Stimulated activated effector memory CD8-positive, alpha-beta T cell treated with anti-CD3 and anti-CD28 coated beads, Interleukin-12 subunit alpha, Interleukin-12 subunit beta, amount 100 ng/mL, for 72 hours (primary cell): ENCODE measurements at regions not wholly inside any gene's neighbourhood (a gene's known extent, or its start where the extent isn't known, plus 50 kb on each side); places are given as distances from the start of the nearest gene placed in this dataset.
"Not testable (repeated sequence)": the region's sequence is repeated elsewhere in the genome, so short reads cannot be mapped to it uniquely, and the experiment has no call there.

Experiments used
- ATAC-seq: fragments of 150-1000 bp; cut with Tn5 transposase; 2 replicates; pipeline ENCODE4 v1.10.0; 2021
- DNase-seq, 2 donors: peaks; one replicate each; pipeline ENCODE4 v3.0.0; 2021 to 2022; ENCODE audit warnings: low spot score in 2 of 2
- H3K27ac Mint-ChIP-seq: one replicate; pipeline ENCODE4 v1.8.0; 2022; ENCODE audit warnings: mild to moderate bottlenecking, mixed read lengths
- H3K36me3 Mint-ChIP-seq: one replicate; pipeline ENCODE4 v1.8.0; 2022; ENCODE audit warnings: mild to moderate bottlenecking, mixed read lengths
- H3K4me1 Mint-ChIP-seq: one replicate; pipeline ENCODE4 v1.8.0; 2022; ENCODE audit warnings: mixed read lengths
- H3K4me3 Mint-ChIP-seq: one replicate; pipeline ENCODE4 v1.8.0; 2022; ENCODE audit warnings: mild to moderate bottlenecking, mixed read lengths
- H3K9me3 Mint-ChIP-seq: one replicate; pipeline ENCODE4 v1.8.0; 2022; ENCODE audit warnings: mixed read lengths

DNA sequence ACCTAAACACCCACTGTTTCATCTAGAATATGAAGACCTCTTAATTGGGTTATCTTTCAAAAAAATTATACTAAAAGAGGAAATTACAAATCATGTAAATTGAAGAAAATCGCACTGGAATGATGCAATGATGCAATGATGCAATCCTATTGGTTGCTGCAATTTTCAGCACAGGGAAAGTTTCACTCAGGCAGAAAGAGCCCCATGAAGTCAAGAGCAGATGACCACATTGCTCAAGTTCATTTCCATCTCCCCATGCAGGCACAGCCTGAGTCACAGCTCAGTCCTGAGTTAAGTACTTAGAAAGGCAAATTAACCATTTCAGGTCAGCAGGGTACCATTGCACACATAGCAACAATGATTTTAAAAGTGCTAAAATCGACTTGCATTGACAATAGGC, 180.3 kb upstream of the MYO3A start:
- no peaks in the 10 kb centered on the region for H3K9me3 Mint-ChIP-seq
- ATAC-seq (no peak), DNase-seq (no peak)
- H3K36me3 Mint-ChIP-seq, result no peaks in the 10 kb centered on the region
- no peaks in the 10 kb centered on the region for H3K4me1 Mint-ChIP-seq
- H3K4me3 Mint-ChIP-seq, result no peak overlapping the region
- H3K27ac Mint-ChIP-seq, result no peak overlapping the region

DNA sequence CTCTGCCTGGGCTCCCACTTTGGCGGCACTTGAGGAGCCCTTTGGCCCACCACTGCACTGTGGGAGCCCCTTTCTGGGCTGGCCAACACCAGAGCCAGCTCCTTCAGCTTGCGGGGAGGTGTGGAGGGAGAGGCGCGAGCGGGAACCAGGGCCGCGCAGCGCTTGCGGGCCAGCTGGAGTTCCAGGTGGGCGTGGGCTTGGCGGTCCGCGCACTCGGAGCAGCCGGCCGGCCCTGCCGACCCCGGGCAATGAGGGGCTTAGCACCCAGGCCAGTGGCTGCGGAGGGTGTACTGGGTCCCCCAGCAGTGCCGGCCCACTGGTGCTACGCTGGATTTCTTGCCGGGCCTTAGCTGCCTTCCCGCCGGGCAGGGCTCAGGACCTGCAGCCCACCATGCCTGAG, 178.2 kb upstream of the MYO3A start:
- H3K9me3 Mint-ChIP-seq, H3K4me1 Mint-ChIP-seq, DNase-seq: not testable (repeated sequence)

DNA sequence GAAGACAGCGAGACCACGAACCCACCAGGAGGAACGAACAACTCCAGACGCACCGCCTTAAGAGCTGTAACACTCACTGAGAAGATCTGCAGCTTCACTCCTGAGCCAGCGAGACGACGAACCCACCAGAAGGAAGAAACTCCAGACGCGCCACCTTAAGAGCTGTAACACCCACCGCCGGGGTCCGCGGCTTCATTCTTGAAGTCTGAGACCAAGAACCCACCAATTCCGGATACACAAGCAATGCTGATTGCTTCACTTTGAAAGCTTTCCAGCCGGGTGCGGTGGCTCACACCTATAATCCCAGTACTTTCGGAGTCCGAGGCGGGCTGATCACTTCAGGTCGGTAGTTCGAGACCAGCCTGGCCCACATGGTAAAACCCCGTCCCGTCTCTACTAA, 177.2 kb upstream of the MYO3A start:
- no peak for DNase-seq
- H3K36me3 Mint-ChIP-seq, result no peaks in the 10 kb centered on the region
- H3K9me3 Mint-ChIP-seq, result no peaks in the 10 kb centered on the region
- no peaks in the 10 kb centered on the region for H3K4me1 Mint-ChIP-seq
- ATAC-seq, result no peak
- no peak overlapping the region for H3K4me3 Mint-ChIP-seq
- H3K27ac Mint-ChIP-seq, result no peak overlapping the region

More for the DNA sequence above, 178.2 kb upstream of the MYO3A start:
- not testable (repeated sequence) for ATAC-seq, H3K36me3 Mint-ChIP-seq, H3K4me3 Mint-ChIP-seq, H3K27ac Mint-ChIP-seq

DNA sequence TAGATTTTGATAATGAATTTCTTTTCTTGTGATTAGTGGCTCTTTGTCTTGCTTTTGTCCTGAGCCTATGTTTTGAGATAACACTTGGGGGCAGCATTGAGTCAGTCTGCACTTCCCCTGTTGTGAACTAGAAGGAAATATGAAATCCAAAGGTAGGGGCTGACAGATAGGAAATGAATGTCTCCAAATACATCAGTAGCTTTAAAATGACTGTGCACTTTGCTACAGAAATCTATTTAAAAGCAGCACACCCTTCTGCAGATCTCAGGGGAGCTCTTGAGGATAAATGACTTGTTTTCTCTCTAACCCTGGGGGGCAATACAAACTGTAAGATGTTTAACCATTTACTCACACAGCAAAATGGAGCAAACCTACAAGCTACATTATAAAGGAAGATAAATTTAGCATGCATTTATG, 176.0 kb upstream of the MYO3A start:
- ATAC-seq (no peak), DNase-seq (no peak)
- Mint-ChIP-seq H3K36me3 (no peaks in the 10 kb centered on the region), H3K4me3 (no peak overlapping the region), H3K4me1 (no peaks in the 10 kb centered on the region), H3K27ac (no peak overlapping the region), H3K9me3 (no peaks in the 10 kb centered on the region)

DNA sequence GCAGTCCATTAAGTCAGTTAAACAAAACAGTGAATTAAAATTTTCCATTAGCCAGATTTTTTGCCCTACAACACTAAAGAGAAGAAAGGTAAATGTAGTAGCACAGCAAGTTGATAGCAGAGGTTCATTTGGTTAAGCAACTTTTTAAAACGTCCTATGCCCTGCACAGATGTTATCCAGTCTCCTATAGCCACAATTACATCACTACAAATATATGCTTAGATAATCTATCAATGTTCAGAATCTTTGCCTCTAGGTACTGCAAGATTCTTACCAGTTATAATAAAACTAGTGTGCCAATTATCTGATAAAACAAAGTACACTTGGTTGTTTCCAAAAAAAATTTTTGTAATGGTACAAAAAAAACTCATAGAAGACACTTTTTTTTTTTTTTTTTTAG, 175.5 kb upstream of the MYO3A start:
- no peak for DNase-seq
- H3K36me3 Mint-ChIP-seq, result no peaks in the 10 kb centered on the region
- H3K9me3 Mint-ChIP-seq, result no peaks in the 10 kb centered on the region
- H3K4me1 Mint-ChIP-seq, result no peaks in the 10 kb centered on the region
- no peak overlapping the region for H3K27ac Mint-ChIP-seq
- ATAC-seq, result no peak
- H3K4me3 Mint-ChIP-seq, result no peak overlapping the region

DNA sequence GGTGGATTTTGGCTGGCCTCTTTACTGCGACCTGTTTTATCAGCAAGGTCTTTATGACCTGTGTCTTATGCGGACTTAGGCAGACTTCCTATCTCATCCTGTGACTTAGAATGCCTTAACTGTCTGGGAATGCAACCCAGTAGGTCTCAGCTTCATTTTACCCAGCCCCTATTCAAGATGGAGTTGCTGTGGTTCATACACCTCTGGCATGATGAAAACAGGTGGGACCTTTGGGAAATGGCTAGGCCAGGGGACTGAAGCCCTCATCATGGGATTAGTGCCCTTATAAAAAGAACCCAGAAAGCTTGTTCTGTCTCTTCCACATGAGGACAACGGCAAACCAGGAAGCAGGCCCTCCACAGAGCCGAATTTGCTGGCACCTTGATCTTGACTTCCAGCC, 172.1 kb upstream of the MYO3A start:
- H3K9me3 Mint-ChIP-seq, result no peaks in the 10 kb centered on the region

DNA sequence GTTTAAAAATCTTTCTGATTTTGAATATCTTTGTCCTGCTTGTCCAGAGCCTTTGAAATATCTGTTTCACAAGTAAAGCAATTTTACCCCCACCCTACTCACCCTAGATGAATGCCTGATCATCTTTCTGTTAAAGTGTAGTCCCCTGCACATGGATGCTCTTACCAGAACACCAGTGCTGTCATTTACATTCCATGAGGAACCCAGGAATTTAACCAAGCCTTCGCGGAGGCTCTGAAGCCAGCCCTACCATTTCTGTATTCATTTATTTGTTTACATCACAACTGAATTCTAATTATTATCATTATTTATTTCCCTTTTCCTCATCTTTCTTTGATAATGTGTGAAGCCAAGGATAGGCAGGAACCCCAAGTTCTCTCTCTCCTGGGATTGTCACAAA, 167.8 kb upstream of the MYO3A start:
- ATAC-seq (no peak), DNase-seq (no peak)
- Mint-ChIP-seq H3K4me3 (no peak overlapping the region), H3K36me3 (no peaks in the 10 kb centered on the region), H3K4me1 (no peaks in the 10 kb centered on the region), H3K27ac (no peak overlapping the region), H3K9me3 (no peaks in the 10 kb centered on the region)

More for the DNA sequence above, 172.1 kb upstream of the MYO3A start:
- H3K27ac Mint-ChIP-seq, result no peak overlapping the region
- ATAC-seq (no peak), DNase-seq (no peak)
- H3K36me3 Mint-ChIP-seq, result no peaks in the 10 kb centered on the region
- H3K4me1 Mint-ChIP-seq, result no peaks in the 10 kb centered on the region
- no peak overlapping the region for H3K4me3 Mint-ChIP-seq

DNA sequence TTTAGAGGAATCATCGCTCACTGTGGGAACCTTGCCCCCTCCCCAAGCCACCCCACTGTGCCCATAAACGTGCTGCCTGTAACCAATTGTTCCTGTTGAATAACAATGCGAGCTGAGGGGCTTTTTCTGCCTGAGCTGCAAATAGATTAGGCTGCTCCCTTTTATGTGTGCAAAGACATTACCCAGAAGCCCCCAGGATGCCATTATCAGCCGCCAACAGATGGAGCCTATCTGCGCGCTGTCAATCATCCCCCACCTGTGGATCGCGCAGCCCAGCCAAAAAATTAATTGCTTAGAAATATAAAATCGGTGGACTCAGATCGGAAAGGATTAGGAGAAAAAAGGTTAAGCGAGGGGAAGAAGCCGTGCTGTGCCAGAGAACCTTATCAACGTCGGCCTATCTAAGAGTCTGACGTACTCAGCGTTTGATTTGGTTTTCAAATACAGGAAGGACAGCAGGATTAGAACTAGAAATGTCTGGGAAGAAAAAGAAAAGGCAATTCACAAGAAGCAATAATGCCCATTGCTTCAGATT, 167.3 kb upstream of the MYO3A start:
- no peak for DNase-seq
- no peaks in the 10 kb centered on the region for H3K4me1 Mint-ChIP-seq
- no peak overlapping the region for H3K4me3 Mint-ChIP-seq
- H3K9me3 Mint-ChIP-seq, result no peaks in the 10 kb centered on the region
- H3K27ac Mint-ChIP-seq, result no peak overlapping the region
- no peaks in the 10 kb centered on the region for H3K36me3 Mint-ChIP-seq
- no peak for ATAC-seq

DNA sequence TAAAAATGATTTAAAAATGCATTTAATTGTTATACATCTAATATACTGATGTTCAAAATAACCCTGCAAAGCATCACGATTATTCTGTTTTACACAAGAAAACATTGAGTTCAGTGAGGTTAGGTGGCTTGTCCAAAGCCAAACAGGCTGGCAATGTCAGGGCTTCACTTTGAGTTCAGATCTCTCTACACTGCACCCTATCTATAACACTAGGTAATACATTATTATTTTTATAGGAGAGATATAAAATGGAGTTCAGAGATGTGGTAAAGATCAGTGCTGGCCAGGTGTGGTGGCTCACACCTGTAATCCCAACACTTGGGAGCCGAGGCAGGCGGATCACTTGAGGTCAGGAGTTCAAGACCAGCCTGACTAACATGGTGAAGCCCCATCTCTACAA, 165.9 kb upstream of the MYO3A start:
- H3K4me1 Mint-ChIP-seq, result no peaks in the 10 kb centered on the region
- peaks cover 3% of the 10 kb centered on the region for H3K9me3 Mint-ChIP-seq
- no peak overlapping the region for H3K27ac Mint-ChIP-seq
- no peak overlapping the region for H3K4me3 Mint-ChIP-seq
- ATAC-seq (no peak), DNase-seq (no peak)
- H3K36me3 Mint-ChIP-seq, result no peaks in the 10 kb centered on the region

DNA sequence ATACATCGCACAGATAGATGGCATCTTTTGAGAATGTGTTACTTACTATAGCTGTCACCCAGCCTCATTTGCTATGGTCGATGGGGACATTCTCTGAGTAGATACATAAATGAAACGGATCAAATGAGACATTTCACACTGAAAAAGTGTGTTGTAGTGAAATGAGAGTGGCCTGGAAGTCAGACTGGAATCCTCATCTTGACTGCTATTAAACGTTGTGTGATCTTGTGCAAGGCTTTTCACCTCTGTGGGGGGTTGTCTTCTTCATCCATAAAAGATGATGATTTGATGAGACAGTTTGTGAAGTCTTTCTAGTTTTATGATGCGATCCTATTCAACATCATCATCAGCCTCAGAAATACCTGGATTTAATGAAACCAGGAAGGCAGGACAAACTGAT, 155.4 kb upstream of the MYO3A start:
- Mint-ChIP-seq H3K27ac (no peak overlapping the region), H3K4me1 (no peaks in the 10 kb centered on the region), H3K4me3 (no peak overlapping the region)

DNA sequence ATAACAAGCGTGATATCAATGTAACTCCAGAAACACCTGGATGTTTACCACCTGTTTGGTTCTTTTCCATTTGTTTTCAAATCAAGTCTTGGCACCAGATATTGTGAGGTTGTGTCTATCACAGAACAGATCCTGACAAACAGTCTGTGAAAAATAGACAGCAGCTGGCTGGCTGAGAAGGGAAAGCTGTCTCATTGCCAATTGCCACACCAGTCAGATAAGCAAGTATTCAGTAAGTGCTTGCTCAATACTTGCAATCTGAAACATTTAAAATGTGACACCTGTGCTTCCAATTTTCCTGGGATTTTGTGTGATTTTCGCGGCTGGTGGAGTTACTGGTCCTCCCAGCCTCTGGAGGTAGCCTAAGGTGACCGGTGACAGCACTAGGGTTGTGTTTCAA, 147.9 kb upstream of the MYO3A start:
- DNase-seq (no peak), ATAC-seq (no peak)
- Mint-ChIP-seq H3K4me3 (no peak overlapping the region), H3K4me1 (no peaks in the 10 kb centered on the region), H3K27ac (no peak overlapping the region), H3K9me3 (no peaks in the 10 kb centered on the region), H3K36me3 (no peaks in the 10 kb centered on the region)

More for the DNA sequence above, 155.4 kb upstream of the MYO3A start:
- peaks cover 2% of the 10 kb centered on the region for H3K9me3 Mint-ChIP-seq
- DNase-seq, result no peak
- H3K36me3 Mint-ChIP-seq, result no peaks in the 10 kb centered on the region
- ATAC-seq, result no peak

DNA sequence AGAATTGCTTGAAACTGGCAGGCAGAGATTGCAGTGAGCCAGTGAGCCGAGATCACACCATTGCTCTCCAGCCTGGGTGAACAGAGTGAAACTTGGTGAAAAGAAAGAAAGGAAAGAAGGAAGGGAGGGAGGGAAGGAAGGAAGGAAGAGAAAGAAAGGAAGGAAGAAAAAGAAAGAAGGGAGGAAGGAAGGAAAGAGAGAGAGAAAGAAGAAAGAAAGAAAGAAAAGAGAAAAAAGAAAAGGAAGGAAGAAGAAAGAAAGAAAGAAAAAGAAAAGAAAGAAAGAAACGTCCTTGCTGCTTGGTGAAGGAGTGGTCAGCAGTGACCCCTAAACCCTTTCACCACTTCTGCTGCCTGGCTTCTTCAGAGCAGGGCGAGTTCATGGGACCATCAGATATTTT, 147.1 kb upstream of the MYO3A start:
- H3K36me3 Mint-ChIP-seq, result no peaks in the 10 kb centered on the region
- ATAC-seq (no peak), DNase-seq (no peak)
- no peak overlapping the region for H3K4me3 Mint-ChIP-seq
- H3K4me1 Mint-ChIP-seq, result no peaks in the 10 kb centered on the region
- H3K27ac Mint-ChIP-seq, result no peak overlapping the region
- no peaks in the 10 kb centered on the region for H3K9me3 Mint-ChIP-seq

DNA sequence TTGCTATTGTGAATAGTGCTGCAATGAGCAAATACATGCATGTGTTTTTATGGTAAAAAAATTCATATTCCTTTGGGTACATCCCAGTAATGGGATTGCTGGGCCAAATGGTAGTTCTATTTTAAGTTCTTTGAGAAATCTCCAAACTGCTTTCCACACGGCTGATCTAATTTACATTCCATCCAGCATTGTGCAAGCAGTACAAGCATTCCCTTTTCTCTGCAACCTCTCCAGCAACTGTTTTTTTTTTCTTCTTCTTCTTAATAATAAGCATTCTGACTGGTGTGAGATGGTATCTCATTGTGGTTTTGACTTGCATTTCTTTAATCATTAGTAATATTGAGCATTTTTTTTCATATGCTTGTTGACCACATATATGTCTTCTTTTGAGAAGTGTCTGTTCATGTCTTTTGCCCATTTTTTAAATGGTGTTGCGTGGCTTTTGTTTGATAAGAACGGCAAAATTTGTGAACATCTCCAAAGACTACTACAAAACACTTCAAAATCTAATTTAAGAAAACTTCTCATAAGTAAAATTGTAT, 136.1 kb upstream of the MYO3A start:
- Mint-ChIP-seq H3K27ac (no peak overlapping the region), H3K4me3 (no peak overlapping the region)

DNA sequence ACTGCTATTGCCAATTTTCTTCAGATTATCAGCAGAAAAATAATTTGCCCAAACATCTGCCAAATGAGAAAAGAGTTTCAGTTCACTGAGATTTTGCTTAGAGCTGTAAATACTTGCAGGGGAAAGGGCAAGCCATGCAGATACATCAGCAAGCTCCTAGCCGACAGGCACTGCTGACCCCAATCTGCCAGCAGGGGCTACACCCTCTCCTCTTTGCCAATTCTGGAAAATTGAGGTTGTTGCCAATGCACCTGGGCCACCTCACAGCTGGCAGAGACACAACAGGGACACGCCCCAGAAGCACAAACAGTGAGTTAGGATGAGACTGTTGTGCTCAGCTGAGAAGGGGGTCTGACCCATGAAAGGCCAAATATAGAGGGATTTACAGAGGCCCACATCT, 129.5 kb upstream of the MYO3A start:
- no peak overlapping the region for H3K27ac Mint-ChIP-seq
- no peaks in the 10 kb centered on the region for H3K4me1 Mint-ChIP-seq
- H3K36me3 Mint-ChIP-seq, result no peaks in the 10 kb centered on the region
- H3K9me3 Mint-ChIP-seq, result no peaks in the 10 kb centered on the region
- no peak for ATAC-seq
- no peak for DNase-seq
- no peak overlapping the region for H3K4me3 Mint-ChIP-seq

More for the DNA sequence above, 136.1 kb upstream of the MYO3A start:
- Mint-ChIP-seq H3K9me3 (peaks cover 6% of the 10 kb centered on the region), H3K36me3 (no peaks in the 10 kb centered on the region), H3K4me1 (no peaks in the 10 kb centered on the region)
- ATAC-seq (no peak), DNase-seq (no peak)

DNA sequence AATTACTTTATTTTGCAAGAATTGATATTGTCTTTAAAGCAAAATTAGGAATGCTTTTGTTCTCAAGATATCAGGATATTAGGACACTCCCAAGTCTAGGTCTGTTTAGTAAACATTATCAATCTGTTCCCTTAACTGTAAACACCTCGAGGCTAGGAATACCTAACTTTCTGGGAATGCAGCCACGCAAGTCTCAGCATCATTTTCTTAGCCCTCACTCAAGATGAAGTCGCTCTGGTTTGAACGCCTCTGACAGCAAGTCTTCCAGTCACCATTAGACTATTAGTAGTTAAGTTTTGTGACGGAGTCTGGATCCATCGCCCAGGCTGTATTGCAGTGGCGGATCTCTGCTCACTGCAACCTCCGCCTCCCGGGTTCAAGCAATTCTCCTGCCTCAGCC, 128.0 kb upstream of the MYO3A start:
- H3K36me3 Mint-ChIP-seq, result no peaks in the 10 kb centered on the region
- ATAC-seq (no peak), DNase-seq (no peak)
- H3K4me1 Mint-ChIP-seq, result no peaks in the 10 kb centered on the region
- no peak overlapping the region for H3K27ac Mint-ChIP-seq
- H3K9me3 Mint-ChIP-seq, result no peaks in the 10 kb centered on the region
- H3K4me3 Mint-ChIP-seq, result no peak overlapping the region

DNA sequence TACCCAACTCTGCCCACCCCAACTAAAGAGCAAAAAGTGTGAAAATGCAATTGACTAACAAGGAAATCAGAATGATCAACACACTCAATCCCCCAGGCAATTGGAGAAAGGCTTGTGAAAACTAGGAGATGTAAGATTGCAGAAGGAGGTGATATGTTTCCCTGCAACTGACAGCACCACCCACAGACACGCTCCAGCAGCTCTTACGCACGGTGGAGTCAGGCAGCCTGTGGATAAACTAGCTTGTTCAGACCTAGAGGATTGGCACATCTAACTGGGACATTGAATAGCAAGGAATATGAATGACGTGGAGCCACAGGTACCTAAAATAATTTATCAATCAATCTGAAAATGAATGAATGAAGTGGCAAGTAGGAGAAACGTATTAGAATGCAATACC, 125.7 kb upstream of the MYO3A start:
- no peak for DNase-seq

More for the DNA sequence above, 125.7 kb upstream of the MYO3A start:
- Mint-ChIP-seq H3K4me3 (no peak overlapping the region), H3K4me1 (no peaks in the 10 kb centered on the region), H3K36me3 (no peaks in the 10 kb centered on the region), H3K9me3 (no peaks in the 10 kb centered on the region), H3K27ac (no peak overlapping the region)
- no peak for ATAC-seq
